Progenitor cell of endocrine pancreas (in vitro differentiated cells): ENCODE measurements at regions not wholly inside any gene's neighbourhood (a gene's known extent, or its start where the extent isn't known, plus 50 kb on each side); places are given as distances from the start of the nearest gene placed in this dataset.

Experiments used
- DNase-seq: peaks from one replicate; pipeline ENCODE4 v3.0.0; 2021; ENCODE audit warnings: low spot score; ENCODE audit not compliant: unreplicated experiment
- H3K27ac Mint-ChIP-seq: 2 replicates; pipeline ENCODE4 v1.8.0; 2021; ENCODE audit warnings: mild to moderate bottlenecking, moderate library complexity, mixed read lengths
- H3K27me3 Mint-ChIP-seq: 2 replicates; pipeline ENCODE4 v1.8.0; 2021; ENCODE audit warnings: mixed read lengths
- H3K36me3 Mint-ChIP-seq: 2 replicates; pipeline ENCODE4 v1.8.0; 2022; ENCODE audit warnings: mixed read lengths; ENCODE audit not compliant: insufficient read depth
- H3K4me1 Mint-ChIP-seq: 2 replicates; pipeline ENCODE4 v1.8.0; 2021; ENCODE audit warnings: low read depth, mixed read lengths
- H3K4me3 Mint-ChIP-seq: 2 replicates; pipeline ENCODE4 v1.8.0; 2021; ENCODE audit warnings: low read depth, mild to moderate bottlenecking, moderate library complexity, mixed read lengths
- H3K9me3 Mint-ChIP-seq: 2 replicates; pipeline ENCODE4 v1.8.0; 2021; ENCODE audit warnings: low read depth, mixed read lengths
- TF ChIP-seq, protein P1 (sequence below): fragments of 200-600 bp; sonication (generic); IDR thresholded peaks from one replicate; pipeline ENCODE4 v1.5.0; 2021; ENCODE audit warnings: antibody characterized with exemption, mild to moderate bottlenecking; ENCODE audit not compliant: unreplicated experiment

- Mint-ChIP-seq H3K4me1 (no peaks in the 10 kb centered on the region), H3K36me3 (no peaks in the 10 kb centered on the region), H3K9me3 (no peaks in the 10 kb centered on the region), H3K27me3 (no peaks in the 10 kb centered on the region), H3K27ac (no peak overlapping the region), H3K4me3 (no peak overlapping the region)
- DNase-seq, result no peak
- TF ChIP-seq, protein P1, sequence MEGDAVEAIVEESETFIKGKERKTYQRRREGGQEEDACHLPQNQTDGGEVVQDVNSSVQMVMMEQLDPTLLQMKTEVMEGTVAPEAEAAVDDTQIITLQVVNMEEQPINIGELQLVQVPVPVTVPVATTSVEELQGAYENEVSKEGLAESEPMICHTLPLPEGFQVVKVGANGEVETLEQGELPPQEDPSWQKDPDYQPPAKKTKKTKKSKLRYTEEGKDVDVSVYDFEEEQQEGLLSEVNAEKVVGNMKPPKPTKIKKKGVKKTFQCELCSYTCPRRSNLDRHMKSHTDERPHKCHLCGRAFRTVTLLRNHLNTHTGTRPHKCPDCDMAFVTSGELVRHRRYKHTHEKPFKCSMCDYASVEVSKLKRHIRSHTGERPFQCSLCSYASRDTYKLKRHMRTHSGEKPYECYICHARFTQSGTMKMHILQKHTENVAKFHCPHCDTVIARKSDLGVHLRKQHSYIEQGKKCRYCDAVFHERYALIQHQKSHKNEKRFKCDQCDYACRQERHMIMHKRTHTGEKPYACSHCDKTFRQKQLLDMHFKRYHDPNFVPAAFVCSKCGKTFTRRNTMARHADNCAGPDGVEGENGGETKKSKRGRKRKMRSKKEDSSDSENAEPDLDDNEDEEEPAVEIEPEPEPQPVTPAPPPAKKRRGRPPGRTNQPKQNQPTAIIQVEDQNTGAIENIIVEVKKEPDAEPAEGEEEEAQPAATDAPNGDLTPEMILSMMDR, result no peak
Measured at GRCh38 chr11:47906066-47906465, 57.9 kb upstream of the NUP160 start.

- Mint-ChIP-seq H3K9me3 (no peaks in the 10 kb centered on the region), H3K36me3 (no peaks in the 10 kb centered on the region), H3K27ac (no peak overlapping the region), H3K4me1 (no peaks in the 10 kb centered on the region), H3K27me3 (no peaks in the 10 kb centered on the region), H3K4me3 (no peak overlapping the region)
- TF ChIP-seq, protein P1, result no peak
- no peak for DNase-seq
Measured at GRCh38 chr11:47905358-47906059, 57.4 kb upstream of the NUP160 start.

- no peak for DNase-seq
- H3K4me1 Mint-ChIP-seq, result no peaks in the 10 kb centered on the region
- no peaks in the 10 kb centered on the region for H3K36me3 Mint-ChIP-seq
- no peak overlapping the region for H3K4me3 Mint-ChIP-seq
- no peaks in the 10 kb centered on the region for H3K9me3 Mint-ChIP-seq
- H3K27me3 Mint-ChIP-seq, result no peaks in the 10 kb centered on the region
- H3K27ac Mint-ChIP-seq, result no peak overlapping the region
- TF ChIP-seq, protein P1, result no peak
Measured at GRCh38 chr11:47904808-47905207, 56.7 kb upstream of the NUP160 start.

DNA sequence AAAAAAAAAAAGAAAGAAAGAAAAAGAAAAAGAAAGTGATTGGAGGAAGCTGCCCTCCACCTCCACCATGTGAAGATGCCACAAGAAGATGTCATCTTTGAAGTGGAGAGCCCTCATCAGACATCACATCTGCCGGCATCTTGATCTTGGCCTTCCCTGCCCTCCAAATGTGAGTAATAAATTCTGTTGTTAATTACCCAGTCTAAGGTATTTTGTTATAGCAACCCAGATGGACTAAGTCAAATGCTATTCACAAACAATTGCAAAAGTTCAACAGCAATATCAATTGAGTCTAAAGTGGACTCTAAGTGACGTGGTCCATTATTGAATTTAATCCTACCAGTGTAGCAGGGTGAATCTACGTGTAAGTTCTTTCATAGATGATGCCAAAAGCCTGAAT lies 55.9 kb upstream of the NUP160 start:
- DNase-seq, result no peak
- TF ChIP-seq, protein P1, result no peak
- no peaks in the 10 kb centered on the region for H3K36me3 Mint-ChIP-seq
- no peak overlapping the region for H3K4me3 Mint-ChIP-seq
- H3K27me3 Mint-ChIP-seq, result no peaks in the 10 kb centered on the region
- H3K27ac Mint-ChIP-seq, result no peak overlapping the region
- no peaks in the 10 kb centered on the region for H3K4me1 Mint-ChIP-seq
- H3K9me3 Mint-ChIP-seq, result no peaks in the 10 kb centered on the region

DNA sequence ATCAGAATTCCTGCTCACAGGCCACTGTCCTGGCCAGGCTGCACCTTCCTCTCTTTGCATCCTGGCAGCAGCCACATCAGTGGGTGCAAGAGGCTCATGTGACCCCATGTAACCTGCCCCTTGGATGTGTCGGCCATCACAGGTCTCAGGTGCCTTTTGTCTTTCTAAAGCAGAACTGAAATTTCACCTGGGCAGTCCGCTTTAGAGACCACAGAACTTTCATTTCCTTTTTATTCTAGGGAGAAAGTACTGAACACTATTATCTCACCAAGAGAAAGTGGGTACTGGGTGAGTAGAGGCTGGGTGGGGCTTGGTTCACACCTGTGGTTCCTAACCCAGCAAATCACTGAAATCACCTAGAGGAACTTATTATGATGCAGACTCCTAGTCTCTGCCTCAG lies 51.7 kb upstream of the NUP160 start:
- no peaks in the 10 kb centered on the region for H3K36me3 Mint-ChIP-seq
- TF ChIP-seq, protein P1, result no peak
- H3K4me3 Mint-ChIP-seq, result no peak overlapping the region
- H3K27me3 Mint-ChIP-seq, result no peaks in the 10 kb centered on the region
- no peak overlapping the region for H3K27ac Mint-ChIP-seq
- DNase-seq, result no peak
- peaks cover 3% of the 10 kb centered on the region for H3K9me3 Mint-ChIP-seq
- H3K4me1 Mint-ChIP-seq, result no peaks in the 10 kb centered on the region
